Mammary epithelial cell (primary cell): ENCODE measurements at regions not wholly inside any gene's neighbourhood (a gene's known extent, or its start where the extent isn't known, plus 50 kb on each side); places are given as distances from the start of the nearest gene placed in this dataset.

Experiments used
- CTCF ChIP-seq, 2 donors: IDR thresholded peaks in 1 of 2; conservative IDR thresholded peaks in 1 of 2; 2 replicates each; pipeline ENCODE4 v1.5.1; 2011 to 2012; ENCODE audit warnings: inconsistent platforms in 2 of 2, low read length in 2 of 2, mild to moderate bottlenecking in 2 of 2, control low read depth in 1 of 2, low read depth in 1 of 2; ENCODE audit not compliant: insufficient read depth in 1 of 2; ENCODE audit errors: extremely low read depth in 1 of 2
- EZH2 ChIP-seq: IDR thresholded peaks from 2 replicates; pipeline ENCODE4 v1.6.1; 2012; ENCODE audit warnings: low read length, inconsistent platforms, borderline replicate concordance

DNA sequence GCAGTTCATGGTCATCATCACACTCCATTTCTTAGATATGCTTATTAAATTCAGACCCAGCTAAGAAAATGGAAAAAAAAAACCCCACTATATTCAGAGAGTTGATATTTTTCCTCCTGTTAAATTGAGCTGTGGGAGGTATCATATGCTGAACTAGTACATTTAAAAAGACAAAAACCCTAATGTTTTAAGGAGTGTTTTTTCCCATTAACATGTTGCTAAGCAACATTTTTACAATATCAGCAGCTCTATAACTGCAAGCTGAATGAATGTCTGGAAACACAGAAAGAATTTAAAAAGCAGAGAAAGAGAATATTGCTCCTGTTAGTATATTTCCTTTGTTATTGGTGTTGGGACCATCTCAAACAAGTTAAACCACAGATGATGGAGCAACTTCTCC is 265.8 kb upstream of the GRIA1 start:
- TF ChIP-seq CTCF (conservative IDR thresholded peaks at IDR 0.05 in 1 of 2, IDR thresholded peaks at IDR 0.05 in 1 of 2; ENCODE audit: extremely low read depth in 1 of 2, insufficient read depth in 1 of 2, low read depth in 1 of 2, low read length in 2 of 2) (no peak), EZH2 (no peak)
